Activated T-helper 2 cell treated with anti-CD3 and anti-CD28 coated beads, Interferon-gamma antibody, Interleukin-2, Interleukin-4, amounts not matched to agents 10 μg/mL and 5 μg/mL and 100 μg/mL, durations not matched to agents 14 hours and 24 hours and 36 hours (primary cell): ENCODE measurements at regions not wholly inside any gene's neighbourhood (a gene's known extent, or its start where the extent isn't known, plus 50 kb on each side); places are given as distances from the start of the nearest gene placed in this dataset.
A peak's percentile ranks its signal among the peaks of the same experiment; 100 is the strongest.
"Not testable (repeated sequence)": the region's sequence is repeated elsewhere in the genome, so short reads cannot be mapped to it uniquely, and the experiment has no call there.

ENCODE experiments used
- DNase-seq: peaks from one replicate; pipeline ENCODE4 v3.0.0; 2021; ENCODE audit warnings: low spot score
- H3K27ac Mint-ChIP-seq: one replicate; pipeline ENCODE4 v1.8.0; 2021; ENCODE audit warnings: mixed read lengths
- H3K27me3 Mint-ChIP-seq: one replicate; pipeline ENCODE4 v1.8.0; 2021; ENCODE audit warnings: low read depth, mixed read lengths
- H3K36me3 Mint-ChIP-seq: one replicate; pipeline ENCODE4 v1.8.0; 2021; ENCODE audit warnings: low read depth, mixed read lengths
- H3K4me1 Mint-ChIP-seq: one replicate; pipeline ENCODE4 v1.8.0; 2021; ENCODE audit warnings: low read depth, mixed read lengths
- H3K4me3 Mint-ChIP-seq: one replicate; pipeline ENCODE4 v1.8.0; 2021; ENCODE audit warnings: low read depth, mild to moderate bottlenecking, moderate library complexity, mixed read lengths
- H3K9me3 Mint-ChIP-seq: one replicate; pipeline ENCODE4 v1.8.0; 2021; ENCODE audit warnings: mixed read lengths
- intact Hi-C: fragments of 100-400 bp; cut with micrococcal nuclease; formaldehyde crosslinking; loops from one replicate; pipeline ENCODE4 v1.15.1; 2023

- H3K27ac Mint-ChIP-seq, H3K36me3 Mint-ChIP-seq, H3K4me3 Mint-ChIP-seq, H3K4me1 Mint-ChIP-seq, intact Hi-C loops, H3K27me3 Mint-ChIP-seq: not testable (repeated sequence)
- DNase-seq = peak; percentile 9
- peaks cover 28% of the 10 kb centered on the region for H3K9me3 Mint-ChIP-seq
These were observed 706.9 kb upstream of the FRG1 start for GRCh38 chr4:189233754-189234153.

GRCh38 chr4:189234948-189235347 is 705.7 kb upstream of the FRG1 start:
- H3K27me3 Mint-ChIP-seq, H3K36me3 Mint-ChIP-seq, intact Hi-C loops, H3K27ac Mint-ChIP-seq, DNase-seq, H3K4me1 Mint-ChIP-seq, H3K4me3 Mint-ChIP-seq: not testable (repeated sequence)
- H3K9me3 Mint-ChIP-seq = peaks cover 36% of the 10 kb centered on the region

GRCh38 chr4:189235599-189235998 is 705.1 kb upstream of the FRG1 start:
- no peaks in the 10 kb centered on the region for H3K36me3 Mint-ChIP-seq

GRCh38 chr4:189236321-189236720 is 704.4 kb upstream of the FRG1 start:
- H3K27ac Mint-ChIP-seq, H3K27me3 Mint-ChIP-seq, DNase-seq, H3K36me3 Mint-ChIP-seq, intact Hi-C loops, H3K4me1 Mint-ChIP-seq, H3K4me3 Mint-ChIP-seq: not testable (repeated sequence)
- H3K9me3 Mint-ChIP-seq = peaks cover 32% of the 10 kb centered on the region

More at GRCh38 chr4:189235599-189235998, 705.1 kb upstream of the FRG1 start:
- Mint-ChIP-seq H3K9me3 (peaks cover 32% of the 10 kb centered on the region), H3K27me3 (no peaks in the 10 kb centered on the region), H3K4me1 (no peaks in the 10 kb centered on the region), H3K27ac (no peak overlapping the region), H3K4me3 (no peak overlapping the region)
- DNase-seq = no peak
- intact Hi-C loops = no loop called here

- Mint-ChIP-seq H3K9me3 (peaks cover 30% of the 10 kb centered on the region), H3K4me3 (no peak overlapping the region), H3K4me1 (no peaks in the 10 kb centered on the region), H3K27me3 (no peaks in the 10 kb centered on the region), H3K36me3 (no peaks in the 10 kb centered on the region), H3K27ac (no peak overlapping the region)
- intact Hi-C loops = no loop called here
- no peak for DNase-seq
These were observed 703.3 kb upstream of the FRG1 start for GRCh38 chr4:189237340-189237739.

- no peak for DNase-seq
- Mint-ChIP-seq H3K4me3 (no peak overlapping the region), H3K27ac (no peak overlapping the region), H3K36me3 (no peaks in the 10 kb centered on the region), H3K4me1 (no peaks in the 10 kb centered on the region), H3K9me3 (peaks cover 27% of the 10 kb centered on the region), H3K27me3 (no peaks in the 10 kb centered on the region)
- intact Hi-C loops = no loop called here
These were observed 685.0 kb upstream of the FRG1 start for GRCh38 chr4:189255636-189256035.

GRCh38 chr4:189261475-189261874 is 679.2 kb upstream of the FRG1 start:
- no peaks in the 10 kb centered on the region for H3K36me3 Mint-ChIP-seq
- DNase-seq = no peak
- H3K27ac Mint-ChIP-seq = no peak overlapping the region
- intact Hi-C loops = no loop called here
- no peaks in the 10 kb centered on the region for H3K4me1 Mint-ChIP-seq
- no peak overlapping the region for H3K4me3 Mint-ChIP-seq
- peaks cover 28% of the 10 kb centered on the region for H3K9me3 Mint-ChIP-seq
- no peaks in the 10 kb centered on the region for H3K27me3 Mint-ChIP-seq

GRCh38 chr4:189265515-189265914 is 675.2 kb upstream of the FRG1 start:
- Mint-ChIP-seq H3K4me1 (no peaks in the 10 kb centered on the region), H3K36me3 (no peaks in the 10 kb centered on the region), H3K27me3 (no peaks in the 10 kb centered on the region), H3K27ac (no peak overlapping the region), H3K9me3 (peaks cover 45% of the 10 kb centered on the region), H3K4me3 (no peak overlapping the region)
- no peak for DNase-seq
- intact Hi-C loops = no loop called here

GRCh38 chr4:189267312-189267965 is 673.2 kb upstream of the FRG1 start:
- Mint-ChIP-seq H3K36me3 (no peaks in the 10 kb centered on the region), H3K4me3 (no peak overlapping the region), H3K27me3 (no peaks in the 10 kb centered on the region), H3K4me1 (no peaks in the 10 kb centered on the region), H3K9me3 (peaks cover 37% of the 10 kb centered on the region), H3K27ac (no peak overlapping the region)
- intact Hi-C loops = no loop called here
- no peak for DNase-seq

GRCh38 chr4:189278597-189279165 is 662.0 kb upstream of the FRG1 start:
- intact Hi-C loops = no loop called here
- H3K4me1 Mint-ChIP-seq = no peaks in the 10 kb centered on the region
- no peak overlapping the region for H3K27ac Mint-ChIP-seq
- H3K27me3 Mint-ChIP-seq = no peaks in the 10 kb centered on the region
- H3K9me3 Mint-ChIP-seq = peaks cover 13% of the 10 kb centered on the region
- no peaks in the 10 kb centered on the region for H3K36me3 Mint-ChIP-seq
- no peak for DNase-seq
- H3K4me3 Mint-ChIP-seq = no peak overlapping the region

GRCh38 chr4:189279188-189279587 is 661.5 kb upstream of the FRG1 start:
- no peaks in the 10 kb centered on the region for H3K4me1 Mint-ChIP-seq

GRCh38 chr4:189285377-189285776 is 655.3 kb upstream of the FRG1 start:
- intact Hi-C loops = no loop called here

More at GRCh38 chr4:189279188-189279587, 661.5 kb upstream of the FRG1 start:
- H3K4me3 Mint-ChIP-seq = no peak overlapping the region
- no peak overlapping the region for H3K27ac Mint-ChIP-seq
- peaks cover 16% of the 10 kb centered on the region for H3K9me3 Mint-ChIP-seq
- intact Hi-C loops = no loop called here
- H3K36me3 Mint-ChIP-seq = no peaks in the 10 kb centered on the region
- H3K27me3 Mint-ChIP-seq = no peaks in the 10 kb centered on the region
- DNase-seq = no peak

GRCh38 chr4:189291939-189292338 is 648.7 kb upstream of the FRG1 start:
- no peak overlapping the region for H3K4me3 Mint-ChIP-seq
- intact Hi-C loops = no loop called here
- H3K27me3 Mint-ChIP-seq = no peaks in the 10 kb centered on the region
- H3K4me1 Mint-ChIP-seq = no peaks in the 10 kb centered on the region
- no peak for DNase-seq
- no peak overlapping the region for H3K27ac Mint-ChIP-seq
- no peaks in the 10 kb centered on the region for H3K36me3 Mint-ChIP-seq
- peaks cover 4% of the 10 kb centered on the region for H3K9me3 Mint-ChIP-seq

More at GRCh38 chr4:189285377-189285776, 655.3 kb upstream of the FRG1 start:
- DNase-seq = no peak
- Mint-ChIP-seq H3K4me3 (no peak overlapping the region), H3K9me3 (peaks cover 8% of the 10 kb centered on the region), H3K27me3 (no peaks in the 10 kb centered on the region), H3K27ac (no peak overlapping the region), H3K4me1 (no peaks in the 10 kb centered on the region), H3K36me3 (no peaks in the 10 kb centered on the region)
